SK-N-SH (cell line): ENCODE measurements at regions not wholly inside any gene's neighbourhood (a gene's known extent, or its start where the extent isn't known, plus 50 kb on each side); places are given as distances from the start of the nearest gene placed in this dataset.

Experiments
- CTCF ChIA-PET: fragments of 300-600, 350-600 bp; formaldehyde crosslinking; extraction: SDS; loops from one replicate; lab custom pipeline; 2021; lab: Yijun Ruan, JAX
- POLR2A ChIA-PET: fragments of 350-600 bp; sonication (Branson Sonifier 250); formaldehyde crosslinking; extraction: SDS; loops from one replicate; lab custom pipeline; 2020; ENCODE audit warnings: antibody characterized with exemption, inconsistent platforms; lab: Yijun Ruan, JAX
- DNase-seq: peaks from one replicate; pipeline ENCODE4 v3.0.0; 2012
- H2AFZ ChIP-seq: fragments of 200-600 bp; sonication (generic); 2 replicates; pipeline ENCODE4 v1.8.1; 2016; ENCODE audit warnings: antibody characterized with exemption, mild to moderate bottlenecking, low read depth
- H3F3A ChIP-seq: fragments of 200-600 bp; sonication (generic); replicated peaks from 2 replicates; pipeline ENCODE3; 2016; ENCODE audit warnings: antibody characterized with exemption, mild to moderate bottlenecking; ENCODE audit not compliant: insufficient read depth
- H3K27ac ChIP-seq, 2 experiments: fragments of 200-500 bp in 1 of 2; fragments of 200-600 bp in 1 of 2; sonication (Bioruptor generic) in 1 of 2; sonication (generic), shearing (Covaris generic) in 1 of 2; 2 replicates each; pipeline versions ENCODE4 v1.5.1 to v1.6.1; 2014 to 2016; ENCODE audit warnings: low read depth in 2 of 2, inconsistent platforms in 1 of 2, low read length in 1 of 2, mild to moderate bottlenecking in 1 of 2, mixed read lengths in 1 of 2
- H3K27me3 ChIP-seq: fragments of 200-600 bp; sonication (generic), shearing (Covaris generic); 2 replicates; pipeline ENCODE4 v1.6.1; 2016; ENCODE audit warnings: mixed run types; ENCODE audit not compliant: insufficient read depth
- H3K36me3 ChIP-seq, 2 experiments: fragments of 200-500 bp in 1 of 2; fragments of 200-600 bp in 1 of 2; sonication (Bioruptor generic) in 1 of 2; sonication (generic) in 1 of 2; replicated peaks in 1 of 2; 2 replicates each; pipeline versions ENCODE3 to v1.5.1; 2014 to 2016; ENCODE audit warnings: low read length in 1 of 2, mild to moderate bottlenecking in 1 of 2; ENCODE audit not compliant: insufficient read depth in 2 of 2, control insufficient read depth in 1 of 2
- H3K4me1 ChIP-seq, 2 experiments: fragments of 200-500 bp in 1 of 2; fragments of 200-600 bp in 1 of 2; sonication (Bioruptor generic) in 1 of 2; sonication (generic), shearing (Covaris generic) in 1 of 2; 2 replicates each; pipeline versions ENCODE4 v1.5.1 to v1.6.1; 2014 to 2016; ENCODE audit warnings: low read depth in 1 of 2, low read length in 1 of 2, mixed run types in 1 of 2; ENCODE audit not compliant: insufficient read depth in 2 of 2, control insufficient read depth in 1 of 2
- H3K4me2 ChIP-seq: fragments of 200-600 bp; sonication (generic), shearing (Covaris generic); 2 replicates; pipeline ENCODE4 v1.6.1; 2017; ENCODE audit warnings: mixed run types
- H3K4me3 ChIP-seq, 2 experiments: fragments of 200-500 bp in 1 of 2; fragments of 200-600 bp in 1 of 2; sonication (Bioruptor generic) in 1 of 2; sonication (generic), shearing (Covaris generic) in 1 of 2; 2 replicates each; pipeline versions ENCODE4 v1.5.1 to v1.8.1; 2014 to 2016; ENCODE audit warnings: low read depth in 2 of 2, inconsistent platforms in 1 of 2, low read length in 1 of 2, mild to moderate bottlenecking in 1 of 2, mixed read lengths in 1 of 2, moderate library complexity in 1 of 2
- H3K79me2 ChIP-seq: fragments of 200-600 bp; sonication (generic); 2 replicates; pipeline ENCODE4 v1.8.1; 2017; ENCODE audit warnings: mild to moderate bottlenecking; ENCODE audit not compliant: insufficient read depth
- H3K9ac ChIP-seq: fragments of 200-600 bp; sonication (generic); 2 replicates; pipeline ENCODE4 v1.6.1; 2017; ENCODE audit warnings: mixed run types
- H3K9me2 ChIP-seq: fragments of 200-600 bp; sonication (generic); 2 replicates; pipeline ENCODE4 v1.6.1; 2017; ENCODE audit warnings: mixed run types
- H3K9me3 ChIP-seq: fragments of 200-600 bp; sonication (generic); 2 replicates; pipeline ENCODE4 v1.6.1; 2017; ENCODE audit warnings: mixed run types, mild to moderate bottlenecking, moderate library complexity
- H4K20me1 ChIP-seq: fragments of 200-600 bp; sonication (generic); 2 replicates; pipeline ENCODE4 v1.6.1; 2017; ENCODE audit warnings: mild to moderate bottlenecking, mixed run types; ENCODE audit not compliant: insufficient read depth
- CHD2 ChIP-seq: fragments of 150-350 bp; IDR thresholded peaks from 2 replicates; pipeline ENCODE4 v1.6.1; 2018; ENCODE audit warnings: low read length; ENCODE audit not compliant: partially characterized antibody
- ELF1 ChIP-seq: IDR thresholded peaks from 2 replicates; pipeline ENCODE4 v1.4.0; 2012
- EP300 ChIP-seq, 2 experiments: IDR thresholded peaks; 2 replicates each; pipeline versions ENCODE4 v1.4.0 to v1.6.1; 2012; ENCODE audit warnings: borderline replicate concordance in 1 of 2, low read depth in 1 of 2, low read length in 1 of 2
- EZH2phosphoT487 ChIP-seq: fragments of 200-600 bp; sonication (generic); IDR thresholded peaks from 2 replicates; pipeline ENCODE4 v1.6.1; 2017; ENCODE audit warnings: low read depth, mixed run types, mild to moderate bottlenecking, antibody characterized with exemption, moderate library complexity, borderline replicate concordance
- FOSL2 ChIP-seq: IDR thresholded peaks from 2 replicates; pipeline ENCODE4 v1.4.0; 2012; ENCODE audit warnings: low read depth, mild to moderate bottlenecking, moderate library complexity, borderline replicate concordance
- FOXJ3 ChIP-seq: sonication (generic); formaldehyde crosslinking; IDR thresholded peaks from 2 replicates; pipeline ENCODE4 v1.5.1; 2020; ENCODE audit warnings: mild to moderate bottlenecking, missing genetic modification reagents
- FOXM1 ChIP-seq: IDR thresholded peaks from 2 replicates; pipeline ENCODE4 v1.4.0; 2012; ENCODE audit warnings: low read depth, mild to moderate bottlenecking
- IRF3 ChIP-seq: fragments of 150-350 bp; IDR thresholded peaks from 2 replicates; pipeline ENCODE4 v1.6.1; 2016; ENCODE audit warnings: mild to moderate bottlenecking, low read depth, low read length
- JUND ChIP-seq: IDR thresholded peaks from 2 replicates; pipeline ENCODE4 v1.4.0; 2012
- MAX ChIP-seq: IDR thresholded peaks from 2 replicates; pipeline ENCODE4 v1.4.0; 2012; ENCODE audit warnings: low read depth
- MXI1 ChIP-seq: IDR thresholded peaks from 2 replicates; pipeline ENCODE4 v1.6.1; 2012; ENCODE audit warnings: mild to moderate bottlenecking, low read depth, low read length, improper control_type of control experiment
- NFIC ChIP-seq: IDR thresholded peaks from 2 replicates; pipeline ENCODE4 v1.4.0; 2012; ENCODE audit warnings: borderline replicate concordance
- NRF1 ChIP-seq: IDR thresholded peaks from 2 replicates; pipeline ENCODE4 v1.6.1; 2012; ENCODE audit warnings: low read depth, mild to moderate bottlenecking, low read length
- RAD21 ChIP-seq: IDR thresholded peaks from 2 replicates; pipeline ENCODE4 v1.6.1; 2012; ENCODE audit warnings: mild to moderate bottlenecking, low read length
- REST ChIP-seq: IDR thresholded peaks from 2 replicates; pipeline ENCODE4 v1.6.1; 2012; ENCODE audit warnings: mild to moderate bottlenecking, low read depth, low read length, moderate library complexity
- RXRA ChIP-seq: IDR thresholded peaks from 2 replicates; pipeline ENCODE4 v1.4.0; 2012; ENCODE audit warnings: low read depth, mild to moderate bottlenecking, borderline replicate concordance
- SMC3 ChIP-seq: IDR thresholded peaks from 2 replicates; pipeline ENCODE4 v1.6.1; 2012; ENCODE audit warnings: low read depth, low read length, improper control_type of control experiment
- TAF1 ChIP-seq: IDR thresholded peaks from 2 replicates; pipeline ENCODE4 v1.6.1; 2012; ENCODE audit warnings: low read depth, mild to moderate bottlenecking, low read length, moderate library complexity, borderline replicate concordance
- TEAD4 ChIP-seq: IDR thresholded peaks from 2 replicates; pipeline ENCODE4 v1.4.0; 2012; ENCODE audit warnings: mild to moderate bottlenecking, borderline replicate concordance; ENCODE audit not compliant: insufficient read depth
- WGBS: methylation state at CpG from one replicate; pipeline ENCODE4 v1.1.6; 2017; ENCODE audit warnings: low lambda C conversion rate; 5-methylcytosine and 5-hydroxymethylcytosine counted together

- Histone ChIP-seq H3K79me2 (no peaks in the 10 kb centered on the region), H3K27me3 (no peaks in the 10 kb centered on the region), H3F3A (no peaks in the 10 kb centered on the region), H3K9ac (no peak overlapping the region), H3K9me3 (no peaks in the 10 kb centered on the region), H3K36me3 (no peaks in the 10 kb centered on the region), H3K9me2 (no peaks in the 10 kb centered on the region), H3K4me2 (no peak overlapping the region), H3K4me1 (no peaks in the 10 kb centered on the region), H2AFZ (no peak overlapping the region), H4K20me1 (no peaks in the 10 kb centered on the region), H3K4me3 (no peak overlapping the region), H3K27ac (no peak overlapping the region)
- no peak for TF ChIP-seq TEAD4
- TF ChIP-seq SMC3, result no peak
- TF ChIP-seq NRF1, result no peak
- no peak for TF ChIP-seq EZH2phosphoT487
- no peak for TF ChIP-seq RXRA
- TF ChIP-seq MXI1, result no peak
- no peak for TF ChIP-seq NFIC
- TF ChIP-seq MAX, result no peak
- TF ChIP-seq FOSL2, result no peak
- no peak for TF ChIP-seq FOXJ3
- no peak for TF ChIP-seq ELF1
- no peak for TF ChIP-seq CHD2
- no peak for TF ChIP-seq RAD21
- no peak for TF ChIP-seq JUND
- no peak for TF ChIP-seq TAF1
- TF ChIP-seq IRF3, result no peak
- TF ChIP-seq REST, result no peak
- TF ChIP-seq EP300 (IDR thresholded peaks at IDR 0.05; ENCODE audit: borderline replicate concordance in 1 of 2, low read depth in 1 of 2, low read length in 1 of 2), result no peak
- no peak for TF ChIP-seq FOXM1
- ChIA-PET CTCF (interaction anchor here (3.3 kb wide), 1 partner anchor 12 kb away, joined by 13 read pairs; no protein-coding TSS in a partner anchor), POLR2A (no interaction called here)
- no peak for DNase-seq
- WGBS, result 38% methylated on average over 1 of the region's 1 CpG
These were observed 345.5 kb upstream of the FSTL5 start for GRCh38 chr4:162509333-162509732.
